22Rv1 (cell line): ENCODE measurements at regions not wholly inside any gene's neighbourhood (a gene's known extent, or its start where the extent isn't known, plus 50 kb on each side); places are given as distances from the start of the nearest gene placed in this dataset.

ENCODE experiments used
- CTCF ChIP-seq: fragments of 450-650 bp; IDR thresholded peaks from 2 replicates; pipeline ENCODE4 v1.5.1; 2017; ENCODE audit warnings: mild to moderate bottlenecking
- ZFX ChIP-seq: fragments of 450-650 bp; IDR thresholded peaks from 2 replicates; pipeline ENCODE4 v1.6.1; 2017; ENCODE audit warnings: antibody characterized with exemption, borderline replicate concordance

- no peak for TF ChIP-seq CTCF
- no peak for TF ChIP-seq ZFX
Observed at GRCh38 chr14:58823312-58823711, 185.6 kb downstream of the DACT1 start.
